H1 (cell line): ENCODE measurements at regions not wholly inside any gene's neighbourhood (a gene's known extent, or its start where the extent isn't known, plus 50 kb on each side); places are given as distances from the start of the nearest gene placed in this dataset.

ENCODE experiments used
- ASH2L ChIP-seq: fragments of 200-600, 300-600 bp; sonication (generic); IDR thresholded peaks from one replicate; pipeline ENCODE4 v1.7.1; 2017; ENCODE audit warnings: low read length
- BCL11A ChIP-seq, 2 experiments: IDR thresholded peaks; one replicate each; pipeline ENCODE4 v1.6.1; 2011; ENCODE audit warnings: low read depth in 2 of 2, low read length in 2 of 2, mild to moderate bottlenecking in 2 of 2
- CEBPB ChIP-seq: IDR thresholded peaks from 2 replicates; pipeline ENCODE4 v1.6.1; 2012; ENCODE audit warnings: low read depth, low read length
- CTCF ChIP-seq, 3 experiments: IDR thresholded peaks; 1 replicate in 2 of 3; 2 replicates in 1 of 3; pipeline versions ENCODE4 v1.5.1 to v1.6.1; 2011; ENCODE audit warnings: low read length in 3 of 3, mild to moderate bottlenecking in 3 of 3, inconsistent platforms in 2 of 3, low read depth in 1 of 3, moderate library complexity in 1 of 3; ENCODE audit not compliant: insufficient read depth in 1 of 3; ENCODE audit errors: control extremely low read depth in 1 of 3
- GABPA ChIP-seq: IDR thresholded peaks from 2 replicates; pipeline ENCODE4 v1.6.1; 2011; ENCODE audit warnings: mild to moderate bottlenecking, low read length, moderate library complexity, borderline replicate concordance; ENCODE audit not compliant: insufficient read depth
- MAFK ChIP-seq: IDR thresholded peaks from 2 replicates; pipeline ENCODE4 v1.6.1; 2012; ENCODE audit warnings: low read depth, mild to moderate bottlenecking, improper control_type of control experiment, low read length
- POLR2A ChIP-seq, 2 experiments: IDR thresholded peaks; 1 replicate in 1 of 2; 2 replicates in 1 of 2; pipeline ENCODE4 v1.6.1; 2011; ENCODE audit warnings: low read depth in 2 of 2, low read length in 2 of 2, mild to moderate bottlenecking in 2 of 2; ENCODE audit errors: control extremely low read depth in 1 of 2
- POLR2AphosphoS5 ChIP-seq: IDR thresholded peaks from 2 replicates; pipeline ENCODE4 v1.6.1; 2011; ENCODE audit warnings: low read depth, low read length
- SIX5 ChIP-seq: IDR thresholded peaks from 2 replicates; pipeline ENCODE4 v1.6.1; 2011; ENCODE audit warnings: mild to moderate bottlenecking, low read depth, low read length

GRCh38 chr13:65829241-65830008 is 1400.7 kb downstream of the PCDH9 start:
- TF ChIP-seq CTCF (IDR thresholded peaks at IDR 0.05; ENCODE audit: control extremely low read depth in 1 of 3, insufficient read depth in 1 of 3, low read depth in 1 of 3, low read length in 3 of 3) (no peak), POLR2AphosphoS5 (no peak), CEBPB (no peak), GABPA (no peak), MAFK (no peak), POLR2A (IDR thresholded peaks at IDR 0.05; ENCODE audit: control extremely low read depth in 1 of 2, low read depth in 2 of 2, low read length in 2 of 2) (no peak), SIX5 (no peak), BCL11A (IDR thresholded peaks at IDR 0.05; ENCODE audit: low read depth in 2 of 2, low read length in 2 of 2) (no peak), ASH2L (no peak)
